ENCODE measurements at regions not wholly inside any gene's neighbourhood (a gene's known extent, or its start where the extent isn't known, plus 50 kb on each side); places are given as distances from the start of the nearest gene placed in this dataset.

- H4K91ac ChIP-seq (ENCODE audit: insufficient read length, low read depth, low read length) = no peak overlapping the region
- H3K27me3 ChIP-seq (ENCODE audit: insufficient read depth, low read length) = no peaks in the 10 kb centered on the region
- Mint-ChIP-seq H3K4me1 (peaks cover 8 to 14% of the 10 kb centered on the region in 2 experiments), H3K27ac (no peak overlapping the region), H3K36me3 (ENCODE audit: insufficient read depth in 1 of 3, low read depth in 3 of 3) (no peaks in the 10 kb centered on the region; a peak in 1 of 7 replicates), H3K4me3 (no peak overlapping the region), H3K27me3 (ENCODE audit: low read depth) (no peaks in the 10 kb centered on the region), H3K9me3 (peaks cover 0 to 2% of the 10 kb centered on the region in 2 experiments; a peak in 2 of 5 replicates)
- H3K79me1 ChIP-seq (ENCODE audit: insufficient read depth, low read depth, low read length, poor library complexity, severe bottlenecking) = no peaks in the 10 kb centered on the region
- no peak overlapping the region for H3K27ac ChIP-seq (ENCODE audit: insufficient read length, low read depth, low read length)
- H3K23me2 ChIP-seq (ENCODE audit: insufficient read length, low read depth, low read length, poor library complexity, severe bottlenecking) = no peaks in the 10 kb centered on the region
- no peak overlapping the region for H2AK5ac ChIP-seq (ENCODE audit: insufficient read length, low read length)
- no peak overlapping the region for H3K18ac ChIP-seq (ENCODE audit: insufficient read length, low read depth, low read length)
- no peak overlapping the region for H4K8ac ChIP-seq (replicated peaks; ENCODE audit: insufficient read length, low read depth, low read length)
- H4K20me1 ChIP-seq (ENCODE audit: control insufficient read depth, insufficient read depth, insufficient read length) = no peaks in the 10 kb centered on the region
- H2BK12ac ChIP-seq (ENCODE audit: insufficient read length, low read depth, low read length) = no peak overlapping the region
- H3K4me1 ChIP-seq (ENCODE audit: insufficient read depth, low read length) = no peaks in the 10 kb centered on the region
- no peak overlapping the region for H3K4me2 ChIP-seq (ENCODE audit: insufficient read depth, insufficient read length, low read length)
- WGBS (ENCODE audit: extremely low coverage, insufficient read length, low lambda C conversion rate) = no CpG with 5 or more reads among the region's 4 CpGs
- H3K23ac ChIP-seq (ENCODE audit: insufficient read length, low read depth, low read length) = no peak overlapping the region
- H3K56ac ChIP-seq (ENCODE audit: insufficient read length, low read depth, low read length) = no peak overlapping the region
- no peak overlapping the region for H2BK5ac ChIP-seq (ENCODE audit: insufficient read length, low read length)
- H2BK15ac ChIP-seq (ENCODE audit: low read depth, low read length) = no peak overlapping the region
- DNase-seq = no peak
- no peak overlapping the region for H3K9ac ChIP-seq (ENCODE audit: extremely low read depth, insufficient read length, low read length)
- no peaks in the 10 kb centered on the region for H3K9me3 ChIP-seq (ENCODE audit: control insufficient read depth, low read depth, low read length)
- no peak overlapping the region for H3K4ac ChIP-seq (ENCODE audit: low read depth, low read length)
- H2AFZ ChIP-seq (ENCODE audit: low read length) = no peak overlapping the region
- H3K14ac ChIP-seq (ENCODE audit: insufficient read depth, low read length) = no peak overlapping the region
- H2BK20ac ChIP-seq (ENCODE audit: low read depth, low read length, poor library complexity, severe bottlenecking) = no peak overlapping the region
- TF ChIP-seq CTCF (conservative IDR thresholded peaks at IDR 0.05) = peak; percentile 26; the same call in 1 of the 3 replicates
- H3K79me2 ChIP-seq (ENCODE audit: insufficient read depth, low read length) = no peaks in the 10 kb centered on the region
- H2BK120ac ChIP-seq (ENCODE audit: low read depth, low read length, poor library complexity, severe bottlenecking) = no peak overlapping the region
- H3T11ph ChIP-seq (ENCODE audit: low read length) = no peak overlapping the region
- no peak overlapping the region for H4K5ac ChIP-seq (ENCODE audit: insufficient read length, low read depth, low read length)
Measured at GRCh38 chr6:8172530-8172929, 70.2 kb upstream of the EEF1E1 start.

All from H9 (cell line).